ENCODE measurements at regions not wholly inside any gene's neighbourhood (a gene's known extent, or its start where the extent isn't known, plus 50 kb on each side); places are given as distances from the start of the nearest gene placed in this dataset.
"Not testable (repeated sequence)": the region's sequence is repeated elsewhere in the genome, so short reads cannot be mapped to it uniquely, and the experiment has no call there.

DNA sequence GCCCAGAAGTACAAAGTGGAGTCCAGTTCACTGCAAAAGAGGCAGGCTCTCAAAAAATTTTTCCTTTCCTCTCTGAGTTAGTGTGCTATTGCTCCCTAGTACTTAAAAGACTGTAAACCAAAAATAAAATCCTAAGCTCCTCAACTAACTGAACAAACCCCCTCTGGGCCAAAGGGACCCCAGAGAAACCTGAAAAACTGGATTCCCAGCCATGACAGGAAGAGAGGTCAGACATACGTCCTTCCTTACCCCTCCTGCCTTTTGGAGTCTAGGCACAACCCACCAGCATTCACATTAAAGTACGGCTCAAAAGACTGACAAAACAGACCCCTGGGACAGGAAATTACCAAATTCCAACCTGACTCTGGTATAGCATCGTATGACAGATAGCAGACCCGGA, 957.9 kb upstream of the PRKX start:
- no peaks in the 10 kb centered on the region for H3K4me1 ChIP-seq (ENCODE audit: control insufficient read depth, insufficient read depth, low read length)
- H3K9me3 ChIP-seq (ENCODE audit: control insufficient read depth, insufficient read depth, low read length) = no peaks in the 10 kb centered on the region
- no peak overlapping the region for H3K4me3 ChIP-seq (ENCODE audit: low read depth, low read length)
- no peaks in the 10 kb centered on the region for H3K27me3 ChIP-seq (ENCODE audit: control insufficient read depth, insufficient read depth, low read length)
- H3K36me3 ChIP-seq (ENCODE audit: control insufficient read depth, insufficient read depth, low read length) = no peaks in the 10 kb centered on the region
- H3K9ac ChIP-seq (ENCODE audit: low read depth, low read length) = no peak overlapping the region

DNA sequence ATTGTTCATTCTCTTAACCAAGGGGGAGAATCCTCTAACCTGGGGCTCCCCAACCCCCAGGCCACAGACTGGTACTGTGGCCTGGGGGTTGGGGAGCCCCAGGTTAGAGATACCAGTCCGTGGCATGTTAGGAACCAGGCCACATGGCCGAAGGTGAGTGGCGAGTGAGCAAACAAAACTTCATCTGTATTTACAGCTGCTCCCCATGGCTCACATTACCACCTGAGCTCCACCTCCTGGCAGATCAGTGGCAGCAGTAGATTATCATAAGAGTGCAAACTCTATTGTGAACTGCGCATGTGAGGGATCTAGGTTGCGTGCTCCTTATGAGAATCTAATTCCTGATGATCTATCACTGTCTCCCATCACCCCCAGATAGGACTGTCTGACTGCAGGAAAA, 957.2 kb upstream of the PRKX start:
- H3K36me3 ChIP-seq (ENCODE audit: control insufficient read depth, insufficient read depth, low read length) = no peaks in the 10 kb centered on the region
- no peaks in the 10 kb centered on the region for H3K4me1 ChIP-seq (ENCODE audit: control insufficient read depth, insufficient read depth, low read length)
- H3K27me3 ChIP-seq (ENCODE audit: control insufficient read depth, insufficient read depth, low read length) = no peaks in the 10 kb centered on the region
- no peaks in the 10 kb centered on the region for H3K9me3 ChIP-seq (ENCODE audit: control insufficient read depth, insufficient read depth, low read length)
- no peak overlapping the region for H3K9ac ChIP-seq (ENCODE audit: low read depth, low read length)
- H3K4me3 ChIP-seq (ENCODE audit: low read depth, low read length) = no peak overlapping the region

DNA sequence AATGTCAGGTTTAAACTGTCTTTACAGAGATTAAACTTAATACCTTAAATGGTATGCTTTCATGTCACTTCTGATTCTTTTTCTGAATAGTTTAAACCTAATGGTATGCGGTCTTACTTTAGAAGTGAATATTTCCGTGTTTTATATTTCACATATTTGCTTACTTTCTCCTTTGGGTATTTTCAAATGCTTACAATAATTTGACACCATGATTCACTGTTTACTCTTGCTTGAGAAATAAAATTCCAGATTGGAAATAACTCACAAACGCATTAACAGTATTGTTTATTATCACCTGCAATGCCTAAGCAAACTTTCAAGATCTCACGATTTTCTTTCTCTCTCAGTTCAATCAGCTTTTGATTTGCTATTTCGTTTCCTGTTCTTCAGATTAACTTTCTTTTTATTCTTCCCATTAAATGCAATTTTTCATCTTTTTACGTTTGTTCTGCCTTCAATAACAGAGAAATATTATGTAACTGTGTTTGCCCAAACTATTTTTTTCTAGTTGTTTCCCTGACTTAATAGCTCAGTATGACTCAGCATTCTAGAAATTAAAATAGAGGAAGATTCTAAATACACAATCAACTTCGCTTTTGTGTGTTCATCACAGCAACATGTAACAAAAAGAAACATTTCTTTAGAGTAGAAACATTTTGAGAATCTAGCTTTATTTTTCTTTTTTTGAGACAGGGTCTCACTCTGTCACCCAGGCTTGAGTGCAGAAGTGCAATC, 955.5 kb upstream of the PRKX start:
- no peaks in the 10 kb centered on the region for H3K4me1 ChIP-seq (ENCODE audit: control insufficient read depth, insufficient read depth, low read length)
- H3K27me3 ChIP-seq (ENCODE audit: control insufficient read depth, insufficient read depth, low read length) = no peaks in the 10 kb centered on the region
- H3K4me3 ChIP-seq (ENCODE audit: low read depth, low read length) = no peak overlapping the region
- H3K36me3 ChIP-seq (ENCODE audit: control insufficient read depth, insufficient read depth, low read length) = no peaks in the 10 kb centered on the region
- H3K9ac ChIP-seq (ENCODE audit: low read depth, low read length) = no peak overlapping the region
- no peaks in the 10 kb centered on the region for H3K9me3 ChIP-seq (ENCODE audit: control insufficient read depth, insufficient read depth, low read length)

DNA sequence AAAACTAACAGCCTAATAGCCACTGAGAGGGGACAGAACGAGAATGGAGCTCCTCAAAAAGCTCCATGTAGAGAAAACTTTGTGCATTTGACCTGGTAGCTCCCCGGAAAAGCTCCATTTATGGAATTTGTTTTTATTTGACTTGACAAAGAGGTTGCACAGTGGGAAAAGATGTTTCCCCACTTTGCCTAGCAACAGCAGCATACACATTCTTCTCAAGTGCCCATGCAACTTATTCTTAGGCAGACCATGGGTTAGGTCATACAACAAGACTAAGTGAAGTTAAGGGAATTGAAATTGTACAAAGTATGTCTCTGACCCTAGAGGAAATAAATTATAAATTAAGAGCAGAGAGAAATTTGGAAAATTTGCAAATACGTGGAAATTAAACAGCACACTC, 949.6 kb upstream of the PRKX start:
- no peak overlapping the region for H3K9ac ChIP-seq (ENCODE audit: low read depth, low read length)
- H3K27me3 ChIP-seq (ENCODE audit: control insufficient read depth, insufficient read depth, low read length) = no peaks in the 10 kb centered on the region
- H3K4me1 ChIP-seq (ENCODE audit: control insufficient read depth, insufficient read depth, low read length) = no peaks in the 10 kb centered on the region
- no peak overlapping the region for H3K4me3 ChIP-seq (ENCODE audit: low read depth, low read length)
- no peaks in the 10 kb centered on the region for H3K36me3 ChIP-seq (ENCODE audit: control insufficient read depth, insufficient read depth, low read length)
- no peaks in the 10 kb centered on the region for H3K9me3 ChIP-seq (ENCODE audit: control insufficient read depth, insufficient read depth, low read length)

DNA sequence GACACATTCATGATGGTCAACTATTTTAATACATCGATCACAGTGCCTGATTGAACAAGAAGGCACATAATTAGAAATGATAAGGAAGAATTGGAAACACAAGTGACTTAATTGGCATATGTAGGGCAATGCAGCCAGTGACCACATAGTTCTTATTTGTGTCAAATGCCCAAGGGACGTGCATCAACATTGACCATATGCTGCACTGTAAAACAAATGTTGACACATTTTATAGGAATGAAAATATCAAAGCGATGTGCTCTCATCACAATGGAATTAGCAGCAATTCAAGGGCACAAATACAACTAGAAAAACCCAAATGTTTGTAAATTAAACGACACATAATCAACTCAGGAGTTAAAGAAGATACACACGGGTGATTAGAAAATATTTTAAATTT, 948.3 kb upstream of the PRKX start:
- Histone ChIP-seq H3K4me1 (ENCODE audit: control insufficient read depth, insufficient read depth, low read length) (no peaks in the 10 kb centered on the region), H3K4me3 (ENCODE audit: low read depth, low read length) (no peak overlapping the region), H3K27me3 (ENCODE audit: control insufficient read depth, insufficient read depth, low read length) (no peaks in the 10 kb centered on the region), H3K36me3 (ENCODE audit: control insufficient read depth, insufficient read depth, low read length) (no peaks in the 10 kb centered on the region), H3K9me3 (ENCODE audit: control insufficient read depth, insufficient read depth, low read length) (no peaks in the 10 kb centered on the region), H3K9ac (ENCODE audit: low read depth, low read length) (no peak overlapping the region)

DNA sequence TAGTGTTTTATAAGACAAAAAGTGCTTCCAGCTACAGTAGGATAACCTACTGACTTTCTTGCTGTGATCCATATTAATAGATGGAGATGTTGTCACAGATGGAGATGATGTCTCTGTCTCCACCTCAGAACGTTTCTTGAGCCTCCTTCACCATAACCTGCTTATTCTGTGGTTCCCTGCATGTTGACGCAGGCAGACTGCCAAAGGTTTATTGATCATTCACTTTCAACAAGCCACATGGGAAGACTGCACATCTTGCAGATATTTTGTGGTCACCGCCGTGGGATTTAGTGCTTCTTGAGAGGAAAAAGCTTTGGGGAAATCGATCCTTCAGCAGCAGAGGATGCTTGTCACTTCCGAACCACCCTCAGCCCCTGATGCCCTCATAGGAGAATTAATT, 943.0 kb upstream of the PRKX start:
- no peaks in the 10 kb centered on the region for H3K36me3 ChIP-seq (ENCODE audit: control insufficient read depth, insufficient read depth, low read length)
- H3K9me3 ChIP-seq (ENCODE audit: control insufficient read depth, insufficient read depth, low read length) = no peaks in the 10 kb centered on the region
- no peak overlapping the region for H3K4me3 ChIP-seq (ENCODE audit: low read depth, low read length)
- no peaks in the 10 kb centered on the region for H3K4me1 ChIP-seq (ENCODE audit: control insufficient read depth, insufficient read depth, low read length)
- H3K27me3 ChIP-seq (ENCODE audit: control insufficient read depth, insufficient read depth, low read length) = no peaks in the 10 kb centered on the region
- H3K9ac ChIP-seq (ENCODE audit: low read depth, low read length) = no peak overlapping the region

DNA sequence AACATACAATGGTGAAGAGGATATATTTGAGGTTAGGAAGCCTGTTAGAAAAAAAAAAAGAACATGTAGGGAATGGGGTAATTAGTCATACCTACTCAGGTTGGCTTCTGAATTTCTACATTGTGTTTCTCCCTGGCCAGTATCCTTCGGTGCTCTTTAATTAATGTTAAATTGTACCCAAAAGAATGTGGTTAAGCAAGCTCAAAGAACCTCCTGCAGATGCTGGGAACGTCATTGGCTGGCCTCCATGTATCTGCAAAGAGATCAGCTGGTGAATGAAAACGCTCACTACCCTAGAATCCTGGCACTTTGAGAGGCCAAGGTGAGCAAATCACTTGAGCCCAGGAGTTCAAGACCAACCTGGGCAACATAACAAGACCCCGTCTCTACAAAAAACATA, 942.3 kb upstream of the PRKX start:
- no peak overlapping the region for H3K4me3 ChIP-seq (ENCODE audit: low read depth, low read length)
- H3K27me3 ChIP-seq (ENCODE audit: control insufficient read depth, insufficient read depth, low read length) = no peaks in the 10 kb centered on the region
- H3K9ac ChIP-seq (ENCODE audit: low read depth, low read length) = no peak overlapping the region
- no peaks in the 10 kb centered on the region for H3K4me1 ChIP-seq (ENCODE audit: control insufficient read depth, insufficient read depth, low read length)
- H3K36me3 ChIP-seq (ENCODE audit: control insufficient read depth, insufficient read depth, low read length) = no peaks in the 10 kb centered on the region
- H3K9me3 ChIP-seq (ENCODE audit: control insufficient read depth, insufficient read depth, low read length) = no peaks in the 10 kb centered on the region

DNA sequence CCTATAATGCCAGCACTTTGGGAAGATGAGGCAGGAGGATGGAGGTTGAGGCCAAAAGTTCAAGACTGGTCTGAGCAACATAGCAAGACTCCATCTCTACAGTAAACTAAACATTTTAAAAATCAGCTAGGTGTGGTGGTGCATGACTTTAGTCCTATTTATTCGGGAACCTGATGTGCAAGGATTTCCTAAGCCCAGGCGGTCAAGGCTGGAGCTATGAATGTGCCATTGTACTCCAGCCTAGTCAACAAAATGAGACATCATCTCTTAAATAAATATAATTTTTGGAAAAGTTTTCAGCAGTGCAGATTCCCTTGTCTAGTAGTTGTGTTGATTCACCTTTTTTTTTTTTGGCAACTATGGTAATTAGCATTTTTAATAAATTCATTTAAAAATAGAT, 928.7 kb upstream of the PRKX start:
- Histone ChIP-seq H3K9me3 (ENCODE audit: control insufficient read depth, insufficient read depth, low read length) (no peaks in the 10 kb centered on the region), H3K4me1 (ENCODE audit: control insufficient read depth, insufficient read depth, low read length) (no peaks in the 10 kb centered on the region), H3K4me3 (ENCODE audit: low read depth, low read length) (no peak overlapping the region), H3K36me3 (ENCODE audit: control insufficient read depth, insufficient read depth, low read length) (no peaks in the 10 kb centered on the region), H3K27me3 (ENCODE audit: control insufficient read depth, insufficient read depth, low read length) (no peaks in the 10 kb centered on the region), H3K9ac (ENCODE audit: low read depth, low read length) (no peak overlapping the region)

DNA sequence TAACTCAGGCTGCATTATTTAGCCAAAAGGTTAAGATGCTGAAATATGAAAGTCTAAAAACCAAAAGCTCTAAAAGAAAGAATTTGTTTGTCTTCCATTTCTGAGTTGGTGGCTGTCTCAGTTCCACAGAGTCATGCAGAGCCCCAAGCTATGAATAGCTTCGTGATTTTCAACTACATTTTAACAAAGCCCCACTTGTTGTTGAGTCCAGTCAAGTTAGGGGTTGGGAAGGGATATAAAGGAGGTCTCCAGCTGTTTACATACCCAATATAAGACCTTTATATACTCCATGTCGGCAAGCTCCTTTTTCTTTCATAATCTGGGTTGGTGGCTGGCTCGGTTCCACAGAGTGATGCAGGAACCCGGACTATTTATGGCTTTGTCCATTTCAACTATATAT, 924.6 kb upstream of the PRKX start:
- Histone ChIP-seq H3K4me1 (ENCODE audit: control insufficient read depth, insufficient read depth, low read length) (no peaks in the 10 kb centered on the region), H3K4me3 (ENCODE audit: low read depth, low read length) (no peak overlapping the region), H3K9me3 (ENCODE audit: control insufficient read depth, insufficient read depth, low read length) (no peaks in the 10 kb centered on the region), H3K36me3 (ENCODE audit: control insufficient read depth, insufficient read depth, low read length) (no peaks in the 10 kb centered on the region), H3K27me3 (ENCODE audit: control insufficient read depth, insufficient read depth, low read length) (no peaks in the 10 kb centered on the region), H3K9ac (ENCODE audit: low read depth, low read length) (no peak overlapping the region)

DNA sequence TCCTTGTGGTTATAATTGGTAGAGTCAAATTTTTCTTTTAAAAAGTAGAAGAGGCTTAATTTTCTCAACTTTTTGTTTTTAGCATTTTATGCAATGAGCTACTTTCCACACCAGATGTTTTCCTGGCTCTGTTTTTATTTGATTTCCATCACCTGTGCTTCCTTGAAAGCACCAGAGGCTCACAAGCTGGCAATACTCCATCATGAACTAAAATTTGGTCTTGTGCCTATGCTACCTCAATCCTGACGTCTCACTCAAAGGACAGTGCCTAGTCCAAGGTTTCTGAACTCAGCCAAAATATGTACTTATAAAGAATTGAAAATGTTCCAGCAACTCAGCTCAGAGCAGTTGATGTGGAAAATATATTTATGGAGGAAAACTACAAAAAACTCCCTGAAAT, 914.0 kb upstream of the PRKX start:
- Histone ChIP-seq H3K4me1 (ENCODE audit: control insufficient read depth, insufficient read depth, low read length) (no peaks in the 10 kb centered on the region), H3K36me3 (ENCODE audit: control insufficient read depth, insufficient read depth, low read length) (no peaks in the 10 kb centered on the region), H3K27me3 (ENCODE audit: control insufficient read depth, insufficient read depth, low read length) (no peaks in the 10 kb centered on the region), H3K9ac (ENCODE audit: low read depth, low read length) (no peak overlapping the region), H3K9me3 (ENCODE audit: control insufficient read depth, insufficient read depth, low read length) (no peaks in the 10 kb centered on the region), H3K4me3 (ENCODE audit: low read depth, low read length) (no peak overlapping the region)

DNA sequence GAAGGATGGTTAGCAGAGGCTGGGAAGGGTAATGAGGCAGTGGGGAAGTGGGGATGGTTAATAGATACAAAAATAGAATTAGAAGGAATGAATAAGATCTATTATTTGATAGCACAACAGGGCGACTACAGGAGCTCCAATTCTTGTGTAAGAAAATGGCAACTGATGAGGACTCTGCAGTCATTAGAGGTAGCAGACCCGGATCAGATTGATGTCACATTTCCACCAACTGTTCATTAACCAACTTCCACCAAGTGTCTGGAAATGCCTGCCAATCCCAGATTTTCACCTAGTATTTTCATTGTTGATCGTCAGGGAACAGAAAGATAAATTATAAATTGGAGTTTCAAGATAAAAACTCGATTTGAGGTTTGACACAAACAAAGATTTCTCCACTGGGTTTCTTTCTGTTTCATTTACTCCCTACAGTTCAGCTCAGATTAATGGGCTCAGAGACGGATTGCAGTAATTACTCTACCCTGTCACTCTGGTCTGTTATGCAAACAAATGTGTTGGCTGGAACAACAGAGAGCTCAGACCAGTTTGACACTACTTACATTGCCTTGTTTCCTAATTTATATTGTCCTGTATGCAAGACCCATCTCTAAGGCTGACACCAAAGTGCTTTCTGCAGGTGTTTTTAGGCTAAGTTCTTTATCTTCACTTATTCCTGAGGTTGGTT, 909.2 kb upstream of the PRKX start:
- Histone ChIP-seq H3K9ac (ENCODE audit: low read depth, low read length) (no peak overlapping the region), H3K4me3 (ENCODE audit: low read depth, low read length) (no peak overlapping the region), H3K4me1 (ENCODE audit: control insufficient read depth, insufficient read depth, low read length) (no peaks in the 10 kb centered on the region), H3K36me3 (ENCODE audit: control insufficient read depth, insufficient read depth, low read length) (no peaks in the 10 kb centered on the region), H3K27me3 (ENCODE audit: control insufficient read depth, insufficient read depth, low read length) (no peaks in the 10 kb centered on the region), H3K9me3 (ENCODE audit: control insufficient read depth, insufficient read depth, low read length) (no peaks in the 10 kb centered on the region)

DNA sequence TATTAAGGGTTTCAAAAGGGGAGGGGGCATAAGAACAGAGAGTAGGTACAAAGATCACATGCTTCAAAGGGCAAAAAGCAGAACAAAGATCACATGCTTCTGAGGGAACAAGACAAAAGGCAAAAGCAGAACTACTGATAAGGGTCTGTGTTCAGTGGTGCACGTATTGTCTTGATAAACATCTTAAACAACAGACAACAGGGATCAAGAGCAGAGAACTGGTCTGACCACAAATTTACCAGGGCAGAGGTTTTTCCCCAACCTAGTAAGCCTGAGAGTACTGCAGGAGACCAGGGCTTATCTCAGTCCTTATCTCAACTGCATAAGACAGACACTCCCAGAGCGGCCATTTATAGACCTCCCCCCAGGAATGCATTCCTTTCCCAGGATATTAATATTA, 900.2 kb upstream of the PRKX start:
- not testable (repeated sequence) for H3K4me3 ChIP-seq (ENCODE audit: low read depth, low read length); H3K27me3 ChIP-seq (ENCODE audit: control insufficient read depth, insufficient read depth, low read length)

More for the DNA sequence above, 900.2 kb upstream of the PRKX start:
- not testable (repeated sequence) for H3K9me3 ChIP-seq (ENCODE audit: control insufficient read depth, insufficient read depth, low read length); H3K36me3 ChIP-seq (ENCODE audit: control insufficient read depth, insufficient read depth, low read length); H3K9ac ChIP-seq (ENCODE audit: low read depth, low read length); H3K4me1 ChIP-seq (ENCODE audit: control insufficient read depth, insufficient read depth, low read length)
